NCI-H1694 (cell line): ENCODE measurements at regions not wholly inside any gene's neighbourhood (a gene's known extent, or its start where the extent isn't known, plus 50 kb on each side); places are given as distances from the start of the nearest gene placed in this dataset.
"Not testable (repeated sequence)": the region's sequence is repeated elsewhere in the genome, so short reads cannot be mapped to it uniquely, and the experiment has no call there.

Experiments
- DNase-seq: peaks from one replicate; lab custom pipeline; 2025; lab: John Stamatoyannopoulos, UW

DNA sequence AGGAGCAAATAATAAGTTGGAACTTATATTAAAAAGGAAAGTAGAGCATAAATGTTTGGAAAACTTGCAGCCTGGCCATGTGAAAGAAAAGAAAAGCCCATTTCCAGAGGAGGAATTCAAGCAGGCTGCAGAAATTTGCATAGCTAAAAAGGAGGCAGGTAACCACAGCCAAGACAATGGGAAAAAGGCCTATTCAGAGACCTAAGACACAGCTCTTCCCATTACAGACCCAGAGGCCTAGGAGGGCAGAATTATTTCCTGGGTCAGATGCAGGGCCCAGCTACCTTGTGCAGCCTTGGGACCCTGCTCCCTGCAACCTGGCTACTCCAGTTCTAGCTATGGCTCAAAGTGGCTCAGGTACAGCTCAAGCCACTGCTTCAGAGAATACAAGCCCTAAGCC, 234.6 kb upstream of the BCHE start:
- DNase-seq = no peak

DNA sequence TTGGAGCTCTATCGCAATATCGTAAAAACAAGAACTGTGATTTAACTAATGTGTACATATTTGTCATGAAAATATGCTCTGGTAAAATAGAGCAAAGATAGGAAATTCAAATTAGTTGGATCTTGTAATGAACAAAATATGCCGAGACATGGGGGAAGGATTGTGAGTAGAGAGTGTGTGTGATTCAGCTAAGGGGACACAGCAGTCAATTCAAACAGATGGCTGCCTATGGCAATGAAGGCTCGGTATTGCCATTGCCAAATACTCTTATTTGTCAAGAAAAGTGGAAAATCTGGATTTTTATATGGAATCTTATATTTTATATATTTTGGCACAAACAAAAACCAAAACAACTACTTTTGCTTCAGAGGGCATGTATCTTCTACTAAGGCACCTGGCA, 227.3 kb upstream of the BCHE start:
- no peak for DNase-seq

DNA sequence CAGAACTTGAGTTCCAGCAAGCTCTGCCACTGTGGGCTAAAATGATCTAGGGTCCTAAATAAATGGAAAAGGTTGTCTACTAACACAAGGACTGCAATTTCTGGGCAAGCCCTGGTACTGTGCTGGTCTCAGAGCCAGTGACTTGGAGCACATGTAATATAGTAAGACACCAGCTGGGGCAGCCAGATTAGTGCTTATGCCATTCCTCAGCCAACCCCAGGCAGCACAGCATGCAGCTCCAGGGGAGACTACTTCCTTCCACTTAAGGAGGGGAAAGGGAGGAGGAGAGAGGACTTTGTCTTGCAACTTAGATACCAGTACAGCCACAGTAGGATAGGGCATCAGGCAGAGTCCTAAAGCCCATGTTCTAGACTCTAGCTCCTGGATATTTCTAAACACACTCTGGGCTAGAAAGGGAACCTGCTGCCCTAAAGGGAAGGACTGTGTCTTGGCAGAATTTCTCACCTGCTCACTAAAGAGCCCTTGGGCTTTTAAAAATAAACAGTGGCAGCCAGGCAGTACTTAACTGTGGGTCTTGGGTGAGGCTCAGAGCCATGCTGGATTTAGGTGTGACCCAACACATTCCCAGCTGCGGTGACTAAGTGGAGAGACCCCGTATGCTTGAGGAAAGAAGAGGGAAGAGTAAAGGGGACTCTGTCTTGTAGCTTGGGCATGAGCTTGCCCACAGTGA, 223.7 kb upstream of the BCHE start:
- no peak for DNase-seq

DNA sequence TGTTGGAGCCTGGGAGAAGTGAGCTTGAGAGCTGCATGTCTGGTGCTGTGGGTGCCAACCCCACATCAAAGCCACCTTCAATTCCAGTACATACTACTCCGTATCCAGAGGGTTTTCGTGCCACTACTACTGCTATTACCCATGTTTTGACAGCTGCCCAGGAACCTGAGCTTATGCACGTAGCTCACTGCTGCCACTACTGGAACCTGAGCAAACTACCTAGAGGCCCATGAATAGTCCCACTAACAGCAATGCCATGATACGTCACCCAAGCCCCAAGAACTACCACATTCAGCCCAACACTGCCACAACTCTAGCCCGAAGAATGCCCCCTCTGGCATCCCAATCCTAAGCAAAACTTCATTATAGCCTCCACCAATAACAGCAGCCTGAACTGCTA, 215.2 kb upstream of the BCHE start:
- DNase-seq = no peak

DNA sequence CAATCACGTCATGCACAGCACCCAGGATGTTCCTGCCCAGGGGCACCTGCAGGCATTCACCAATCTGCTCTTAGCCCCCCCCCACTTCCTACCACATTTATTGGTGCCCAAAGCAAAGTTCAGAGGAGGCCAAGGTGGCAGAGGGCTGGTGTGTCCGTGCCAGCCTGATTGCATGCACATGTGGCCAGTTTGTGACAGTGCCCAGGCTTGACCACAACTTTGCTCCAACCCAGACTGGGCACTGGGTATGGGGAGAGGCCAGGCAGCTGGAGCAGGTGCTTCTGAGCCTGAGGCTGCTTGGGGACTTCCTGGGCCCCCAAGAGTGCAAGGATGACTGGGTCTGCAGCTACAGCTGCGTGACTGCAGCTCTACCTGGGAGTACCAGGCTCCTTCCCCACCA, 192.3 kb upstream of the BCHE start:
- no peak for DNase-seq

DNA sequence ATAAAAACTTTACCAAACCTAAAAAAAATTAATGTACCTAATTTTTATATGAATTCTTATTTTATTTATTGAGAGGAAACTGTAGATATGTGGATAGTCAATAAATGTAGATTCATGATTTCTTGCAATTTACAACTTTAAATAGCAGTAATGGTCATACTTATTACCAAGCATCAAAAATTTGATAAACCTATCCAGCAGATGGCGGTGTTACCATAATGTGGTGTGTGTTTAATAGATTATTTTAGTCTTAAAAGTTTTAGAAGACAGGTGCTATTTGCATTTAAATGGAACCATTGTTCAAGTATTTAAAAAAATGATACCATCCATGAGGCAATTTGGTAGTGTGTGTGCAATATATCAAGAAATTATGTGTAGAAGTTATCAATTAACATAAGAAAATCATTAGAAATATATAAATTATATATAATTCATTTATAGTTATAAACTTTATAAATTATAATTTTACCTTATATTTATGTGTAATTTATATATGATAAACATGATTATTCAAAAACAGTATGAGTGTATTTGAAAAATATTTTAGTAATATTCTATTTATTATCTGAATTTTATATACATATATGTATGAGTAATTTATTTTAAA, 176.0 kb upstream of the BCHE start:
- DNase-seq = peak; percentile 36

DNA sequence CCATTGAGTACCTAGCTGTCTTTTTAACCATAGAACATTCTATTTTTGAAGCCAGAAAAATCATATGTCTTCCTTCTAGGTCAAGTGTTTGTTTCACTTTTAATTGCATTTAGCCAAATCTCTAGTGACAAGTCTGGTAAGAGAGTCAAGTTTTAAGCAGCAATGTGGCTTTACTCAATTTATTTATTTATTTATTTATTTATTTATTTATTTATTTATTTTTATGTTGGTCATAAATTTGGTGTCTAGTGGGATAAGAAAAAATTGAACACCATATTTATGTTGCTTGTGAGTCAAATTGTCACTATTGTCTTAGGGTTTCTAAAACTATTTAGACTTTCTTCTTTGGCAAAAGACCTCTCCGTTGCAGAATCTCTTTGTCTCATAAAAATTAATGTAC, 174.5 kb upstream of the BCHE start:
- no peak for DNase-seq

DNA sequence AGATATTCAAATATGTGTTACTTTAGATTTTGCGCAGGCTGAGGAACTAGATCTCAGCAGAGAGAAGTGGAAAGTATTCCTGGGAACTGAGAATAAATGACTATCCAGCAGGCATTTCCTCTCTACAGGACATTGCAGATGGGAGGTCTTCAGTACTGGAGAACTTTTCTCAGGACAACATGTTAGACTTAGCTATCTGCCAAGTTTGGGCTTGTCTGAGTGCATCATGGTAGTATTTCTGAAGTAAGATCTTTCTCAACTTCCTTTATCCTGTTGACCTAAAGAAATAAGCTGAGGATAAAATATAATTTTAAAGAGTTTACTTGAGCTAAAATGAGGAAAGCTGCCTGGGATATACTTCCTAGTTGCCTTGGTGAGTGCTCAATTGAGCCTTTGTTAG, 167.9 kb upstream of the BCHE start:
- no peak for DNase-seq

DNA sequence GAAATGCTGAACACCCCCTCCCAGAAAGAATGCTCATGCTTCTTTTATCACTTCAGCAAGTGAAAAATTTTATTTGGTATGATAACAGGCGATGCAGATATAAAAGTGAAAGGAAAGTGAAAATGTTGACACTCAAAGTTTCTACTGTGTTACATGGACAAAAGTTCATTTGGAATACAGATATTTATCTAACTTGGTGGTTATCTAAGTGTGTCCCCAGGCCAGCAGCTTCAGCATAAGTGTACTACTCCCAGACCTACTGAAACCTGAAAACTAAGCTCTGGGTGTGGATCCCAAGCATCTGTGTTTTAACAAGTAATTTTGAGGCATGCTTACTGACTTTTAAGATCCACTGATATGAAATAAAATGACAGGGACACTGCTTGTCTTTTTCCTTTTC, 157.1 kb upstream of the BCHE start:
- no peak for DNase-seq

DNA sequence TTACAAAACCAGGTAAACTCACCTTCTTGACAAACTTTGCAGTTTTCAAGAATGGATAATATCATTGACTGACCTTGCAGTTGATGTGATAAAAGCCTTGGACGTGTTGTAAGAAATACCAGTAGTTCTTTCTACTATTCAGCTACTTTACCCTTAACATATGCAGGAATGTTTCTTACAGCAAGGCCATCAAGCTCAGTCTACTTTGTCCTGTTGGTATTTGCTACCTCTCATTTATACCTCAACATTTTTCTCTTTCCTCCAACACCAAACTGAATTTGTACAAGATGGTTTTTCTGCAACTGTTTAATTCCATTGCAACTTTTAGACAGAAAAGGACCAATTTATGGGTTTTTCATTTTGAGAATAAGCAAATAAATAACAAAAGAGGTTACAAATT, 147.4 kb upstream of the BCHE start:
- DNase-seq = no peak

DNA sequence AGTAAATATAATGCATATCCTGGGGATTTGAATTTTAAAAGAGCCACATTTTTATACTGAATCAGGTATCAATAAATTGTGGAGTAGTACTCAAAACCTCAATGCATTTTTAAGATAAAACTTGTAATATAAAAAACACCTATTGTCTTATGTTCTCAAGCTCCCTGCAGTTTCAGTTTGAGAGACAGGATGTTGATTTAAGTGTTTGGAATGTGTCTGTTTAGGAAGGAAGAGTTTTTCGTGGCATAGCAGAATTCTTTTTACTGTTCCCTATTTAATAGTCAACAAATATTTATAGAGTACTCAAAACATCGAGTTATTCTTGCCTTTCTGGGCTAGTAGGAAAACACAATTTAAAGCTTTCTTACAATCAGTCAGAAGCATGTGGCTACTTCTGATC, 146.1 kb upstream of the BCHE start:
- no peak for DNase-seq

DNA sequence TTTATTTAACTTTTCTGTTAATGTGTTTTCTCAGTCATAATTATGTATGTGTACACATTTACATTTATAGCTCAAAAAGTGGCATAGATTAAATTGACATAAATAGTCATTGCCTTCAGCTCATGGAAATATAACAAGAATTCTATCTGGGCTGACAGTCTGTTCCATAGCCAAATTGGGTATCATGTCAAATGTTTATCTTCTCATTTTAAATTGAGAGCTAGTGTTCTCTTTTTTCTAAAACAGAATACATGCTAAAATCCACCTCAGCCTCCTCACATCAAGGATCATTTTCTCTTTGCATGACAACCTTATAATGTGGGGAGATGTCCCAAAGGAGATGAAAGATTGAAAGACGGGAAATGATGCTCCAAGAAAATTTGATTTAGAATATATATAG, 144.1 kb upstream of the BCHE start:
- no peak for DNase-seq

DNA sequence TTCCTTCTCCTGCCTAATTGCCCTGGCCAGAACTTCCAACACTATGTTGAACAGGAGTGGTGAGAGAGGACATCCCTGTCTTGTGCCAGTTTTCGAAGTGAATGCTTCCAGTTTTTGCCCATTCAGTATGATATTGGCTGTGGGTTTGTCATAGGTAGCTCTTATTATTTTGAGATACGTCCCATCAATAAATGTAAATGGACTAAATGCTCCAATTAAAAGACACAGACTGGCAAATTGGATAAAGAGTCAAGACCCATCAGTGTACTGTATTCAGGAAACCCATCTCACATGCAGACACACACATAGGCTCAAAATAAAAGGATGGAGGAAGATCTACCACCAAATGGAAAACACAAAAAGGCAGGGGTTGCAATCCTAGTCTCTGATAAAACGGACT, 123.6 kb upstream of the BCHE start:
- not testable (repeated sequence) for DNase-seq

DNA sequence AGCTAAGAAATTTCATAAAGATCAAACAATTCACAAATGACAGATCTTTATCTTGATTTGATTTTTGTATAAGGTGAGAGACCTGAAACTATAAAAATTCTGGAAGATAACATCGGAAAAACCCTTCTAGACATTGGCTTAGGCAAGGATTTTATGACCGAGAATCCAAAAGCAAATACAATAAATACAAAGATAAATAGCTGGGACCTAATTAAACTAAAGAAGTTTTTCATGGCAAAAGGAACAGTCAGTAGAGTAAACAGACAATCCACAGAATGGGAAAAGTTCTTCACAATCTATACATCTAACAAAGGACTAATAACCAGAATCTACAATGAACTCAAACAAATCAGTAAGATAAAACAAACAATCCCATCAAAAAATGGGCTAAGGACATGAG, 116.9 kb upstream of the BCHE start:
- DNase-seq = no peak

DNA sequence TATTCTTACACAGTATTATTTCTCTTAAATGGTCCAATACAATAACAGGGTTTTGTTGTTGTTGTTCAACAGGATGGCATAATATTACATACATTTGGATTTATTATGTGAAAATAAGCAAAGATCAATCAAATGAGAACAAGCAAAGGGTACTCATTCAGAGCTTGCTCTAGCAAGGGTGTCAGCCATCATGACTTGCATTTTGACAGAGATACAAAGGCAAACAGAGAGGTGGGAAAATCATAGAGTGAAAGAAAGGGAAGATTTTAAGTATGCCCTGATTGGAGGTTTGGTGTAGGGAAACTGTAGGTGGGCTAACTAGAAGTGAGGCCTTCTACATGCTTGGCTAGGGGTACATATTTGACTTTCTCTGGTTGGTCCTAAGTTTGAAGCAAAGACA, 109.1 kb upstream of the BCHE start:
- DNase-seq = no peak

DNA sequence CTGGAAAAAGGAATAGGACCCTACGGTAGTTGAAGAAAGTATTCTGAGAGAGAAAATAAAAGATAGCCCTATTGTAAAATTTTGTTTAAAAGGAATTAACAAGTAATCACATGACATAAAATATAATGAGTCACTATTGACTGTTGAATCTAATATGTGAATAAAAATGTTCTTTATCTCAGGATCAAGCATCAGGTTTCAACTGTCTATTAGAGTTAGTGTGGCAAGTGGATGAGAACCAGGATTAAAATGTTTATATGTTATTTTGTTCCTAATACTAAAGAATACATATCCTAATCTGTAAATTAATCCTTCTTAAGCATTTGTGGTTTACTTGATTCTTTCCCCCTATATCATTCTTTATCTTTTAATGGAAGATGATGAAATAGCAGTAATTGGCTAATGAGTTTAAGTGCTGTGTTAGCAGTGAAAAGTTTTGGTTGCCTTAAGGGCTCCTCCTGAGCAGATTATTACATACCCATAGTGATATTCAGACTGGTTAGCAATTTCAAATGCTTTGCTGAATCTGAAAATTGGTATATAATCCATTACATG, 101.8 kb upstream of the BCHE start:
- DNase-seq = no peak

DNA sequence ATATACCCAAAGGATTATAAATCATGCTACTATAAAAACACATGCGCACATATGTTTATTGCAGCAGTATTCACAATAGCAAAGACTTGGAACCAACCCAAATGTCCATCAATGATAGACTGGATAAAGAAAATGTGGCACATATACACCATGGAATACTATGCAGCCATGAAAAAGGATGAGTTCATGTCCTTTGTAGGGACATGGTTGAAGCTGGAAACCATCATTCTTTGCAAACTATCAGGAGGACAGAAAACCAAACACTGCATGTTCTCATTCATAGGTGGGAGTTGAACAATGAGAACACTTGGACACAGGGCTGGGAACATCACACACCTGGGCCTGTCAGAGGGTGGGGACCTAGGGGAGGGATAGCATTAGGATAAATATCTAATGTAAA, 98.9 kb upstream of the BCHE start:
- not testable (repeated sequence) for DNase-seq

DNA sequence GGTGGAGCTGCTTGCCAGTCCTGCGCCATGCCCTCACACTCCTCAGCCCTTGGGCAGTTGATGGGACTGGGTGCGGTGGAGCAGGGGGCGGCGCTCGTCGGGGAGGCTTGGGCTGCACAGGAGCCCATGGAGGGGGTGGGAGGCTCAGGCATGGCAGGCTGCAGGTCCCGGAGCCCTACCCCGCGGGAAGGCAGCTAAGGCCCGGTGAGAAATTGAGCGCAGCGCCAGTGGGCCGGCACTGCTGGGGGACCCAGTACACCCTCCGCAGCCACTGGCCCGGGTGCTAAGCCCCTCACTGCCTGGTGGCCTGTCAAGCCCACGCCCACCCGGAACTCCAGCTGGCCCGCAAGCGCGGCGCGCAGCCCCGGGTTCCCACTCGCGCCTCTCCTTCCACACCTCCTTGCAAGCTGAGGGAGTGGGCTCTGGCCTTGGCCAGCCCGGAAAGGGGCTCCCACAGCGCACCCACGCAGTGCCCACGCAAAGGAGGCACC, 87.1 kb upstream of the BCHE start:
- not testable (repeated sequence) for DNase-seq

DNA sequence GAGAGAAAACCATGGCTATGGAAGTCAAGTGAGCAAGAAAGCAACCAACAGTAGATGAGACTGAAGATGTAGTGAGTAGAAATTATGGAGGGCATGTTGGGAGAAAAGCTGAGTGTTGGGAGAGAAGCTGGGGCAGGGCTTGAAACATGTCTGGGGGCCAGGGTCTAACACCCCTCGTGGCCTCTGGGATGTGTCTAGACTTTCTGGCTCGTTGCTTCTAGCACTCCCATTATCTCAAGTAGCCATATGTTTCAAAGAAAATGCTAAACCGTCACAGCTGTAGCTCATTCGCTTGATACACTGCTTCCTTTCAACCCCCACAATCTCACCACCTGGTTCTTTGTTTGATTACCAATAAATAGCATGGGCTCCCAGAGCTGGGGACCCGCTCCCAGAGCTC, 83.8 kb upstream of the BCHE start:
- DNase-seq = no peak

DNA sequence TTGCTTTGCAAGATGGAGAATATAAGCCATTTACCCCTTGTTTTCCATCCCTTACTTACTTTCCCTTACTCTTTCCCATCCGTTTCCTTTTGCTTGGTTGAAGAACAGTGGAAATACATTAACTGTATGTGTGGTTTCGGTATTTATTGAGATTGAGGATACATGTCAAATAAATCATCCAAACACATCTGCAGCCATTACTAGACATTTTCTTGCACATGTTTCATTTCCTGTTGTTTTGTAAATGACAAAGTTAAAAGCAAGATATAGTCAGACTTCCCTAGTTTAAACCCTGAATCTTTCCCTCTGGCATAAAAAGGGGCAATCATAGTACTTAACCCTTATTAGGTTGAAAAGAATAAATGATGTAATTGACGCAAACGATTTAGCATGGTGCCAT, 82.1 kb upstream of the BCHE start:
- no peak for DNase-seq

DNA sequence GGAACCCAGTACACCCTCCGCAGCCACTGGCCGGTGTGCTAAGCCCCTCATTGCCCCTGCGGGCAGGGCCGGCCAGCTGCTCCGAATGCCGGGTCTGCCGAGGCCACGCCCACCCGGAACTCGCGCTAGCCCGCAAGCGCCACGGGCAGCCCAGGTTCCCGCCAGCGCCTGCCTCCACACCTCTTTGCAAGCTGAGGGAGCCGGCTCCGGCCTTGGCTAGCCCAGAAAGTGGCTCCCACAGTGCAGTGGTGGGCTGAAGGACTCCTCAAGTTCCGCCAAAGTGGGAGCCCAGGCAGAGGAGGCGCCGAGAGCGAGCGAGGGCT, 81.4 kb upstream of the BCHE start:
- DNase-seq = no peak

DNA sequence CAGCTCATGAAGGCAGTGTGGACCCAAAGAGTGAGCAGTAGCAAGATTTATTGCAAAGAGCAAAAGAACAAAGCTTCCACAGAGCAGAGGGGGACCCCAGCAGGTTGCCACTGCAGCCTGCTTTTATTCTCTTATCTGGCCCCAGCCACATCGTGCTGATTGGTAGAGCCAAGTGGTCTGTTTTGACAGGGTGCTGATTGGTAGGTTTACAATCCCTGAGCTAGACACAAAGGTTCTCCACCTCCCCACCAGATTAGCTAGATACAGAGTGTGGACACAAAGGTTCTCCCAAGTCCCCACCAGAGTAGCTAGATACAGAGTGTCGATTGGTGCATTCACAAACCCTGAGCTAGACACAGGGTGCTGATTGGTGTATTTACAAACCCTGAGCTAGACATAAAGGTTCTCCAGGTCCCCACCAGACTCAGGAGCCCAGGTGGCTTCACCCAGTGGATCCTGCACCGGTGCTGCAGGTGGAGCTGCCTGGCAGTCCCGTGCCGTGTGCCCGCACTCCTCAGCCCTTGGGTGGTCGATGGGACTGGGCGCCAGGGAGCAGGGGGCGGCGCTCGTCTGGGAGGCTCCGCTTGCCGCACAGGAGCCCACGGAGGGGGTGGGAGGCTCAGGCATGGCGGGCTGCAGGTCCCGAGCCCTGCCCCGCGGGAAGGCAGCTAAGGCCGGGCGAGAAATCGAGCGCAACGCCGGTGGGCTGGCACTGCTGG, 80.9 kb upstream of the BCHE start:
- DNase-seq = not testable (repeated sequence)

DNA sequence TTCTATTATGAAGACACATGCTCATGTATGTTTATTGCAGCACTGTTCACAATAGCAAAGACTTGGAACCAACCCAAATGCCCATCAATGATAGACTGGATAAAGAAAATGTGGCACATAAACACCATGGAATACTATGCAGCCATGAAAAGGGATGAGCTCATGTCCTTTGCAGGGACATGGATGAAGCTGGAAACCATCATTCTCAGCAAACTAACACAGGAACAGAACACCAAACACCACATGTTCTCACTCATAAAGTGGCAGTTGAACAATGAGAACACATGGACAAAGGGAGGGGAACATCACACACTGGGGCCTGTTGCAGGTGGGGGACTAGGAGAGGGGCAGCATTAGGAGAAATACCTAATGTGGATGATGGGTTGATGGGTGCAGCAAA, 77.9 kb upstream of the BCHE start:
- DNase-seq = not testable (repeated sequence)
